ENCODE measurements at regions not wholly inside any gene's neighbourhood (a gene's known extent, or its start where the extent isn't known, plus 50 kb on each side); places are given as distances from the start of the nearest gene placed in this dataset.

DNA sequence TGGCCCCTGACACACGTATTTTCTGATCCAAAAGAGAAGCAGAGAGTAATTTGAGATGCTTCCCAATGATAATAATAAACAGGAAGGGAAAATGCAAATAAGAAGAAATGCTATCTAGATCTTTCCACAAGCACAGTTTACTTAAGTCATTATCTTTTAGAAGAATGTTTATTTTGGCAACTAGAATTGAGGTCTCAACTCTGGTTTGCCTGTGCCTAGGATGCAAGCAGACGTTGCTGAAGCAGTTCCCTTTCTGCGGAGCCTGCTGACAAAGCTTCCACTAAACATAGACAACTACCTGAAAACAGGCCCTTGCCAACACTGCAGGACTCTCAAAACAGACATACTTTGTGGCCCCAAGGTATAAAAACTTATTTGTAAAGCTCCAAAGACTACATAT lies 315.8 kb upstream of the POM121L12 start:
- Histone ChIP-seq H3K79me2 (ENCODE audit: control insufficient read depth, low read length) (no peaks in the 10 kb centered on the region), H3K4me1 (ENCODE audit: control insufficient read depth, low read length) (no peaks in the 10 kb centered on the region), H3K27me3 (ENCODE audit: control insufficient read depth, low read length) (no peaks in the 10 kb centered on the region), H3F3A (ENCODE audit: control insufficient read depth, insufficient read depth) (no peaks in the 10 kb centered on the region), H3K9me3 (ENCODE audit: control insufficient read depth, insufficient read depth, low read length) (peaks cover 3% of the 10 kb centered on the region; the same call in 1 of the 2 replicates), H3K36me3 (ENCODE audit: control insufficient read depth, low read length) (no peaks in the 10 kb centered on the region), H3K4me3 (ENCODE audit: low read length) (no peak overlapping the region), H3K4me2 (ENCODE audit: low read length) (no peak overlapping the region), H4K20me1 (ENCODE audit: control insufficient read depth, insufficient read depth, low read depth, low read length) (no peaks in the 10 kb centered on the region), H3K9me2 (replicated peaks; ENCODE audit: control insufficient read depth, low read length) (no peaks in the 10 kb centered on the region), H3K27ac (ENCODE audit: low read depth, low read length) (no peak overlapping the region)
- TF ChIP-seq, protein P1, sequence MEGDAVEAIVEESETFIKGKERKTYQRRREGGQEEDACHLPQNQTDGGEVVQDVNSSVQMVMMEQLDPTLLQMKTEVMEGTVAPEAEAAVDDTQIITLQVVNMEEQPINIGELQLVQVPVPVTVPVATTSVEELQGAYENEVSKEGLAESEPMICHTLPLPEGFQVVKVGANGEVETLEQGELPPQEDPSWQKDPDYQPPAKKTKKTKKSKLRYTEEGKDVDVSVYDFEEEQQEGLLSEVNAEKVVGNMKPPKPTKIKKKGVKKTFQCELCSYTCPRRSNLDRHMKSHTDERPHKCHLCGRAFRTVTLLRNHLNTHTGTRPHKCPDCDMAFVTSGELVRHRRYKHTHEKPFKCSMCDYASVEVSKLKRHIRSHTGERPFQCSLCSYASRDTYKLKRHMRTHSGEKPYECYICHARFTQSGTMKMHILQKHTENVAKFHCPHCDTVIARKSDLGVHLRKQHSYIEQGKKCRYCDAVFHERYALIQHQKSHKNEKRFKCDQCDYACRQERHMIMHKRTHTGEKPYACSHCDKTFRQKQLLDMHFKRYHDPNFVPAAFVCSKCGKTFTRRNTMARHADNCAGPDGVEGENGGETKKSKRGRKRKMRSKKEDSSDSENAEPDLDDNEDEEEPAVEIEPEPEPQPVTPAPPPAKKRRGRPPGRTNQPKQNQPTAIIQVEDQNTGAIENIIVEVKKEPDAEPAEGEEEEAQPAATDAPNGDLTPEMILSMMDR (IDR thresholded peaks at IDR 0.05; ENCODE audit: low read depth, low read length, poor library complexity, severe bottlenecking), result no peak
- no peak for TF ChIP-seq EZH2phosphoT487 (IDR thresholded peaks at IDR 0.05; ENCODE audit: borderline replicate concordance, low read length)

DNA sequence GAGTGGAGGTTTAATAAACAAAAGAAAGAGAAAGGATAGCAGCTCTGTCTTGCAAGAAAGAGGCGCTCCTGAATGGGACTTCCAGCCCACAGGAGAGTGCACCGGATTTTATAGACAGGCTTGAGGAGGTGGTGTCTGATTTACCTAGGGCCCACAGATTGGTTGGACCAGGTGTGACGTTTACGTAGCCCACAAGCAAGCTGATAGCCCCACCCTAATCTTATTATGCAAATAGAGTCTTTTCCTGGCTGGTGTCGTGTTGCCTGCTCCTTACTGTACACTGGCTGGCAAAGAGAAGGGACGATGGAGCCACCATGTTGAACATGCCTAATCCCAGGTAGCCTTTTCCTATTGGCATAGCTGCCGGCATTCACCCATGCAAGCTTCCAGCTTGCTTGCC lies 319.7 kb upstream of the POM121L12 start:
- Histone ChIP-seq H3K79me2 (ENCODE audit: control insufficient read depth, low read length) (no peaks in the 10 kb centered on the region), H3K9me3 (ENCODE audit: control insufficient read depth, insufficient read depth, low read length) (peaks cover 37% of the 10 kb centered on the region), H3K27me3 (ENCODE audit: control insufficient read depth, low read length) (no peaks in the 10 kb centered on the region), H3K36me3 (ENCODE audit: control insufficient read depth, low read length) (peaks cover 15% of the 10 kb centered on the region), H4K20me1 (ENCODE audit: control insufficient read depth, insufficient read depth, low read depth, low read length) (no peaks in the 10 kb centered on the region), H3F3A (ENCODE audit: control insufficient read depth, insufficient read depth) (no peaks in the 10 kb centered on the region), H3K4me3 (ENCODE audit: low read length) (no peak overlapping the region), H3K4me1 (ENCODE audit: control insufficient read depth, low read length) (peaks cover 11% of the 10 kb centered on the region), H3K4me2 (ENCODE audit: low read length) (no peak overlapping the region), H3K27ac (ENCODE audit: low read depth, low read length) (no peak overlapping the region), H3K9me2 (replicated peaks; ENCODE audit: control insufficient read depth, low read length) (no peaks in the 10 kb centered on the region)
- no peak for TF ChIP-seq EZH2phosphoT487 (IDR thresholded peaks at IDR 0.05; ENCODE audit: borderline replicate concordance, low read length)
- TF ChIP-seq, protein P1 (IDR thresholded peaks at IDR 0.05; ENCODE audit: low read depth, low read length, poor library complexity, severe bottlenecking), result no peak

DNA sequence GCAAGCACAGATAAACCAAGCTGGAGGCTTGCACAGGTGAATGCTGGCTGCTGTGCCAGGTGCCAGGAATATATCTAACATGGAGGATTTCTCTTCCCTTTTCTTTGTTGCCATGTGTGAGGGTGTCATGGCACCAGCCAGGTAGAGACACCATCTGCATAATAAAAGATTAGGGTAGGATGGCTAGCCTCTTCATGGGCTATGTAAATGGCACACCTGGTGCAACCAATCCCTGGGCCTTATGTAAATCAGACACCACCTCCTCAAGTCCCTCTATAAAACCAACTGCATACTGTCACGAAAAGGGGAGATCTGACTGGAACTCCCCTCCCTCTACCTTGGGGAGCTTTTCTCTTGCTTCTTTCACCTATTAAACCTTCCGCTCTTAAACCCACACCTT lies 322.5 kb upstream of the POM121L12 start:
- Histone ChIP-seq H3K4me1 (ENCODE audit: control insufficient read depth, low read length) (peaks cover 29% of the 10 kb centered on the region), H3K27me3 (ENCODE audit: control insufficient read depth, low read length) (no peaks in the 10 kb centered on the region), H3K27ac (ENCODE audit: low read depth, low read length) (no peak overlapping the region), H4K20me1 (ENCODE audit: control insufficient read depth, insufficient read depth, low read depth, low read length) (no peaks in the 10 kb centered on the region), H3F3A (ENCODE audit: control insufficient read depth, insufficient read depth) (peaks cover 16% of the 10 kb centered on the region), H3K36me3 (ENCODE audit: control insufficient read depth, low read length) (peaks cover 28% of the 10 kb centered on the region), H3K9me3 (ENCODE audit: control insufficient read depth, insufficient read depth, low read length) (peaks cover 45% of the 10 kb centered on the region), H3K4me3 (ENCODE audit: low read length) (no peak overlapping the region), H3K4me2 (ENCODE audit: low read length) (no peak overlapping the region), H3K79me2 (ENCODE audit: control insufficient read depth, low read length) (no peaks in the 10 kb centered on the region), H3K9me2 (replicated peaks; ENCODE audit: control insufficient read depth, low read length) (no peaks in the 10 kb centered on the region)
- TF ChIP-seq EZH2phosphoT487 (IDR thresholded peaks at IDR 0.05; ENCODE audit: borderline replicate concordance, low read length), result no peak
- TF ChIP-seq, protein P1 (IDR thresholded peaks at IDR 0.05; ENCODE audit: low read depth, low read length, poor library complexity, severe bottlenecking), result no peak

All from DOHH2 (cell line).